ENCODE measurements at regions not wholly inside any gene's neighbourhood (a gene's known extent, or its start where the extent isn't known, plus 50 kb on each side); places are given as distances from the start of the nearest gene placed in this dataset.

- ATAC-seq (ENCODE audit: low read depth) (no peak; the same call in 2 of the 3 replicates), DNase-seq (ENCODE audit: low spot score) (no peak)
- Histone ChIP-seq H3K4me1 (ENCODE audit: insufficient read depth, poor library complexity, severe bottlenecking) (no peaks in the 10 kb centered on the region), H3K4me3 (ENCODE audit: severe bottlenecking) (no peak overlapping the region), H3K27me3 (ENCODE audit: insufficient read depth, poor library complexity, severe bottlenecking) (no peaks in the 10 kb centered on the region), H3K9me3 (ENCODE audit: severe bottlenecking) (no peaks in the 10 kb centered on the region), H3K36me3 (ENCODE audit: low read depth) (no peaks in the 10 kb centered on the region), H3K27ac (ENCODE audit: poor library complexity, severe bottlenecking) (no peak overlapping the region)
- peak; percentile 74 for TF ChIP-seq CTCF (IDR thresholded peaks at IDR 0.05; ENCODE audit: poor library complexity, severe bottlenecking)
Measured at GRCh38 chr3:191051037-191051436, 148.0 kb upstream of the OSTN start.

DNA sequence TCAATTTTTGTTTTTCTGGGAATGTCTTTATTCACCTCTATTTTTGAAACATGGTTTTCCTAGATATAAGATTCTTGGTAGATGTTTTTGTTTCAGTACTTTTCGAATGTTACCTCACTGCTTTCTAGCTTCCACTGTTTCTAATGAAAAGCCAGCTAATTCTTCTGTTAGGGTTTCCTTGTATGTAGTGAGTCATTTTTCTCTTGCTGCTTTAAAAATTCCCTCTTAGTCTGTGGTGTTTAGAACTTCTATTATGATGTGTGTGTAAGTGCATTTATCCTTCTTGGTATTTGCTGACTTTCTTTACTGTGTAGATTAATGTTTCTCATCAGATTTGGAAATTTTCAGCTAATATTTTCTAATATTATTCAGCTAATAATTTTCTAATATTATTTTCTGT, 151.1 kb upstream of the OSTN start:
- ATAC-seq (ENCODE audit: low read depth) (no peak), DNase-seq (ENCODE audit: low spot score) (no peak)
- no peak overlapping the region for H3K27ac ChIP-seq (ENCODE audit: poor library complexity, severe bottlenecking)
- no peak for TF ChIP-seq CTCF (IDR thresholded peaks at IDR 0.05; ENCODE audit: poor library complexity, severe bottlenecking)
- no peaks in the 10 kb centered on the region for H3K36me3 ChIP-seq (ENCODE audit: low read depth)
- no peaks in the 10 kb centered on the region for H3K4me1 ChIP-seq (ENCODE audit: insufficient read depth, poor library complexity, severe bottlenecking)
- H3K9me3 ChIP-seq (ENCODE audit: severe bottlenecking): no peaks in the 10 kb centered on the region
- no peaks in the 10 kb centered on the region for H3K27me3 ChIP-seq (ENCODE audit: insufficient read depth, poor library complexity, severe bottlenecking)
- H3K4me3 ChIP-seq (ENCODE audit: severe bottlenecking): no peak overlapping the region

- ATAC-seq (ENCODE audit: low read depth): no peak
- Histone ChIP-seq H3K4me1 (ENCODE audit: insufficient read depth, poor library complexity, severe bottlenecking) (no peaks in the 10 kb centered on the region), H3K27ac (ENCODE audit: poor library complexity, severe bottlenecking) (no peak overlapping the region), H3K27me3 (ENCODE audit: insufficient read depth, poor library complexity, severe bottlenecking) (no peaks in the 10 kb centered on the region), H3K9me3 (ENCODE audit: severe bottlenecking) (no peaks in the 10 kb centered on the region), H3K36me3 (ENCODE audit: low read depth) (no peaks in the 10 kb centered on the region), H3K4me3 (ENCODE audit: severe bottlenecking) (no peak overlapping the region)
- no peak for DNase-seq (ENCODE audit: low spot score)
- TF ChIP-seq CTCF (IDR thresholded peaks at IDR 0.05; ENCODE audit: poor library complexity, severe bottlenecking): no peak
Measured at GRCh38 chr3:191030929-191031328, 168.1 kb upstream of the OSTN start.

DNA sequence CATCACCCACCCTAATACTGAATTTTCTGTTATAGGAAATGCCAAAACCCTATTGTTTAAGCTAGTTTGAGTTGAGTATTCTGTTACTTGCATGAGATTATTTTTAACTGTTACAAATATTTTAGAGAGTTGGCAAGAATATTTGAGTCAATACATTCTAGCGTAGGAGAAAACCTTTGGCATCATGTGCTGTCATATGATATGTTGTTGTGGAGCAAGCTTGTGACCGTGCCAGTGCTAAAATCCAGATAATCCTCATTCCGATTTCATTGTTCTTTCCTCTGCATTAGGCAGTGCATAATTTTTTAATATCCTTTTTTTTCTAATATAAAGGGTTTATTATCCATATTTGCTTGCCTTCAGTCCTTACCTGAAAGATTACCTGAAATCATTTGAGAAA, 168.0 kb upstream of the GMNC start:
- no peak overlapping the region for H3K27ac ChIP-seq (ENCODE audit: poor library complexity, severe bottlenecking)
- H3K4me3 ChIP-seq (ENCODE audit: severe bottlenecking): no peak overlapping the region
- no peak for TF ChIP-seq CTCF (IDR thresholded peaks at IDR 0.05; ENCODE audit: poor library complexity, severe bottlenecking)
- H3K27me3 ChIP-seq (ENCODE audit: insufficient read depth, poor library complexity, severe bottlenecking): no peaks in the 10 kb centered on the region
- no peaks in the 10 kb centered on the region for H3K36me3 ChIP-seq (ENCODE audit: low read depth)
- ATAC-seq (ENCODE audit: low read depth): no peak
- H3K9me3 ChIP-seq (ENCODE audit: severe bottlenecking): no peaks in the 10 kb centered on the region
- no peak for DNase-seq (ENCODE audit: low spot score)
- no peaks in the 10 kb centered on the region for H3K4me1 ChIP-seq (ENCODE audit: insufficient read depth, poor library complexity, severe bottlenecking)

GRCh38 chr3:191026746-191027145, 164.3 kb upstream of the GMNC start:
- TF ChIP-seq CTCF (IDR thresholded peaks at IDR 0.05; ENCODE audit: poor library complexity, severe bottlenecking): no peak
- ATAC-seq (ENCODE audit: low read depth) (no peak), DNase-seq (ENCODE audit: low spot score) (no peak)
- H3K27me3 ChIP-seq (ENCODE audit: insufficient read depth, poor library complexity, severe bottlenecking): no peaks in the 10 kb centered on the region
- H3K27ac ChIP-seq (ENCODE audit: poor library complexity, severe bottlenecking): no peak overlapping the region
- H3K4me3 ChIP-seq (ENCODE audit: severe bottlenecking): no peak overlapping the region
- no peaks in the 10 kb centered on the region for H3K36me3 ChIP-seq (ENCODE audit: low read depth)
- no peaks in the 10 kb centered on the region for H3K9me3 ChIP-seq (ENCODE audit: severe bottlenecking)
- H3K4me1 ChIP-seq (ENCODE audit: insufficient read depth, poor library complexity, severe bottlenecking): no peaks in the 10 kb centered on the region
